Spleen (tissue), 7 donors: ENCODE measurements at regions not wholly inside any gene's neighbourhood (a gene's known extent, or its start where the extent isn't known, plus 50 kb on each side); places are given as distances from the start of the nearest gene placed in this dataset.

ENCODE experiments used
- CTCF ChIP-seq, 11 experiments: fragments of 200-600 bp in 7 of 11; fragments of 450-650 bp in 4 of 11; sonication (generic) in 4 of 11; IDR thresholded peaks in 8 of 11; conservative IDR thresholded peaks in 3 of 11; 1 replicate in 7 of 11; 2 replicates in 4 of 11; pipeline versions ENCODE4 v1.4.0 to v1.8.0; 2016 to 2021; ENCODE audit warnings: antibody characterized with exemption in 11 of 11, inconsistent platforms in 4 of 11, mild to moderate bottlenecking in 1 of 11
- POLR2A ChIP-seq, 3 donors: fragments of 450-650 bp; IDR thresholded peaks; one replicate each; pipeline ENCODE4 v1.5.1; 2017; ENCODE audit warnings: antibody characterized with exemption in 3 of 3, mild to moderate bottlenecking in 1 of 3
- POLR2AphosphoS5 ChIP-seq, 3 donors: sonication (generic); formaldehyde crosslinking; IDR thresholded peaks; one replicate each; pipeline ENCODE4 v1.5.1; 2017; ENCODE audit warnings: antibody characterized with exemption in 3 of 3
- donor health status: DM: no; HTN: no; CAD: no; lungs with moderate emphysema.
- donor health status: DM: no; HTN: no; CAD: no.
- donor health status: DM: no; HTN: no; CAD: no.

DNA sequence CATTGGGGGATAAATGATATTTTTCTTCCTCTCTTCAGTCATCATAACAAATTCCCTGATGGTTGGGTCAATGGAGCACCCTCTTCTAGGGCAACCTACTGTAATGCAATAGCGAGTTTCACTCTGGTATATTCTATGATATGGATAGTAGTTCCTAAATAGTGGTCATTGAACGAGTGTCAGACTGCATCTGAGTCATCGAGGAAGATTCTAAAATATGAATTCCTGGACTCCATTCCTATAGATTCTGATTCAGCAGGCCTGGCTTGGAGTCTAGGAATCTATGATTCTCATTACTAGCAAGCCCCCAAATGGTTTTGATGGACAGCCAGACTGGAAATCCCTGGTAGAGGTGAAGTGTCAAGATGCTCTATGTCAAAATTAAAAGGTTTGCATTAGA lies 254.5 kb downstream of the BUB3 start:
- TF ChIP-seq CTCF (IDR thresholded peaks at IDR 0.05 in 8 of 11, conservative IDR thresholded peaks at IDR 0.05 in 3 of 11) (no peak), POLR2AphosphoS5 (IDR thresholded peaks at IDR 0.05) (no peak), POLR2A (IDR thresholded peaks at IDR 0.05) (no peak)
